ENCODE measurements at regions not wholly inside any gene's neighbourhood (a gene's known extent, or its start where the extent isn't known, plus 50 kb on each side); places are given as distances from the start of the nearest gene placed in this dataset.

- TF ChIP-seq ZBED1 (IDR thresholded peaks at IDR 0.05; ENCODE audit: borderline replicate concordance) (no peak), ETV6 (conservative IDR thresholded peaks at IDR 0.05 in 1 of 2, IDR thresholded peaks at IDR 0.05 in 1 of 2; ENCODE audit: borderline replicate concordance in 1 of 2, low read depth in 1 of 2) (no peak), E4F1 (IDR thresholded peaks at IDR 0.05; ENCODE audit: borderline replicate concordance, partially characterized antibody) (no peak), TBL1XR1 (IDR thresholded peaks at IDR 0.05; ENCODE audit: low read depth, low read length) (no peak), SPI1 (IDR thresholded peaks at IDR 0.05; ENCODE audit: borderline replicate concordance, insufficient read depth, low read depth, low read length) (no peak), E2F4 (IDR thresholded peaks at IDR 0.05; ENCODE audit: low read depth, low read length) (no peak), RCOR1 (conservative IDR thresholded peaks at IDR 0.05; ENCODE audit: low read depth, low read length) (no peak), ELK1 (IDR thresholded peaks at IDR 0.05; ENCODE audit: low read depth, low read length) (no peak), ESRRA (IDR thresholded peaks at IDR 0.05; ENCODE audit: low read length) (no peak), ZBTB40 (IDR thresholded peaks at IDR 0.05; ENCODE audit: borderline replicate concordance) (no peak), ZBTB33 (IDR thresholded peaks at IDR 0.05) (no peak), STAT1 (conservative IDR thresholded peaks at IDR 0.05) (no peak), RUNX3 (IDR thresholded peaks at IDR 0.05; ENCODE audit: low read length) (no peak), SKIL (IDR thresholded peaks at IDR 0.05; ENCODE audit: low read depth, poor library complexity, severe bottlenecking) (no peak)
These were observed 931.2 kb upstream of the KCND2 start (continued) for GRCh38 chr7:119341822-119342221.
